Fibroblast of skin of left quadriceps (primary cell): ENCODE measurements at regions not wholly inside any gene's neighbourhood (a gene's known extent, or its start where the extent isn't known, plus 50 kb on each side); places are given as distances from the start of the nearest gene placed in this dataset.

Experiments
- DNase-seq, 2 experiments: peaks; one replicate each; pipeline ENCODE4 v3.0.0-alpha.2; 2013; ENCODE audit warnings: low read depth in 2 of 2

GRCh38 chr5:93886098-93886806 lies 144.9 kb upstream of the POU5F2 start:
- no peak for DNase-seq

DNA sequence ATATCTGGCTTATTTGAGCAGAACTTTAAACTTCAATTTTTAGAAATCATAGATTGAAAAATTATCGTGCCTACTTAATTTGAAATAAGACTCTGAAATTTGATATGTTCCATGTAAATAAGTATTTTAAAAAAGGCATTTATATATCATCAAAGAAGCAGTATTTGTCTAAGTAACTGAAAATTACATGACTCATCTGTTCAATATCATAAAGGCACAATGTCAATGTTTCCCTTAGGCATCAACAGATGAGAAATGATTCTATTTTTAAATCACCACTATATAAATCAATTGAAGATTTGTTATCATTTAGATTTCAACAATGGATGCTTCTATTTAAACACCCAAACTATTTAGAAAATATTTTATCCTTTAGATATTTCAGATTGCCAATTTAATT lies 142.9 kb upstream of the POU5F2 start:
- DNase-seq: no peak

- DNase-seq: no peak
These were observed 142.1 kb upstream of the POU5F2 start for GRCh38 chr5:93883459-93883858.

DNA sequence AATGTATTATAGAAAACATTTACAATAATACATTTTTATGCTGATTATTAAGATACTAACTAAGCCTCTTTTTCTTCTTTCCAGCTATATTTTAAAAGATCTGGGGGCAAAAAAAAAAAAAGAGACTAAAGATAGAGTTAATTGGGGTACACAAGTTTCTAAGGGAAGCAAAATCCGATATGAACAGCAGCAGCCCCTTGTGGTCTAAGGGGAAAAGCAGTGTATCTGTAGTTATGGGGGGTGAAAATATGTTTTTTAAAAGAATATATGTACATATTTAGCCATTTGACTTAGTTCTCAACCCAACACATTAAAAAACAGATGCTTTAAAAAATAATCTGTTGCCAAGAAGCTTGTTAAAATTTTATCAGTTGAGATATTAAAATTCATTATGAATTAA lies 134.3 kb upstream of the POU5F2 start:
- no peak for DNase-seq

- no peak for DNase-seq
These were observed 133.1 kb upstream of the POU5F2 start for GRCh38 chr5:93874491-93874890.

DNA sequence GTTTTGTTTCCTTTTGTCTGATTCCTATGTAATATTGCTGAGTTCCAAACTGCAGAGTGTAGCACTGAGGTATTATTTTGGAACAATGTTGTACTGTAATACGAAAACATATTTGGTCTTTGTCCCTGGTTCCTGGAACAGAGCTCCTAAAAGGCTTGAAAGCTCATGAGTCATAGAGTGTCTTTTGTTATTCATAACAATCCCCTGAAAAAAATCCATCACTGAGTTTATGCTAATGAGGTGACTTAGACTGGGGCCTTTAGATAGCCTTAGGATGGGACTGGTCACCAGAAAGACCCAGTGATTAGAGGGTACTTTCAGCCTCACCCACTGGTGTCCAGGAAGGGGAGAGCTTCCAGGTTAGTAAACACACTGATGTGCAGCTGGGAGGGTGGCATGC lies 132.7 kb upstream of the POU5F2 start:
- DNase-seq: no peak

DNA sequence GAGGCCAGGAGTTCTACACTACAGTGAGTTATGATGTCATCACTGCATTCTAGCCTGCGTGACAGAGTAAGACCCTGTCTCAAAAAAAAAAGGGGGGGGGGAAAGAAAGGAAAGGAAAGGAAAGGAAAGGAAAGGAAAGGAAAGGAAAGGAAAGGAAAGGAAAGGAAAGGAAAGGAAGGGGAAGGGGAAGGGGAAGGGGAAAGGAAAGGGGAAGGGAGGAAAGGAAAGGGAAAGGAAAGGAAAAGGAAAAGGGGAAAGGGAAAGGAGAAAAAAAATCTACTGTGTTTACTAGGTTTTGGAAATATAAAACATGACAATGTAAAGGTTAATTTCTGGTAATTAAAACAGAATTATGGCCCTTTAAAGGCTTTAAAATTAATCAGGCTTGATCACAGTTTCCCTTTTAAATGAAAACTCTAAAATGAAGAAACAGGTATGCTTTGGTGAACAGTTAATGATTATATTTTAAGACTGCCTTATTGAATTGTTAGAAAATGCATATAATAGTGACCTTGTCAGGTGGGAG lies 131.9 kb upstream of the POU5F2 start:
- no peak for DNase-seq

DNA sequence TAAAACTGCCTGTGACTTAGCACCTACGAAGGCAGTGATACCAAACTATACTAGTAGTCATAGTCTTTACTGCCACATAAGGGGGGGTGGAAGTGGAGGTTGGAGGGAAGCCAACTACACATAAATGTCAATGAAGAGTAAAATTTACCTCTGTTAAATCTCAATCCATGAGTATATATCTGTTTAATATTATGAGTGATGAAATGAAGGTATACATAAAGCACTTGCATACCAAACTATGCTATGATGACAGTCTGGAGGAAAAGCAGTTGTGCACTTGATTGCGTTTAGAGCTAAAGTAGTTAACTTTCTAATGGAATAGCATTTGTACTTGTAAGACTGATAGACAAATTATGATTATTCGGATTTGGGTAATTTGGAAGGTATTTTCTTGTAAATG lies 129.2 kb upstream of the POU5F2 start:
- DNase-seq: no peak

DNA sequence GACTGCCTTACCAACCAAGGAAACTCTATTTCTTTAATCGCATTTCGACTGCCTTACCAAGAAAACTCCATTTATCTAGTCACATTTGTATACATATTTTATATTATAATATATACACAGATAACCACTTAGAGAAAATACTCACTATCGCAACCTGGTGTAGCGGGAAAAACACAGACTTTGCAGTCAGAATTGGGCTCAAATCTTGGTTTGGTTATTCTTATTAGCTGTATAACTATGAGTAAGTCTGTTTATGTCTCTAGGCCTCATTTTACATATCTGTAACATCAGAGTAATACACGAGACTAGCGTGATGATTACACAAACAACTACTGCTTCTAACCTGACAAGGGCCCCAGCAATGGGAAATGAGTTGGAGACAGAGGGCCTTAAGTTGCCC lies 127.5 kb upstream of the POU5F2 start:
- no peak for DNase-seq

DNA sequence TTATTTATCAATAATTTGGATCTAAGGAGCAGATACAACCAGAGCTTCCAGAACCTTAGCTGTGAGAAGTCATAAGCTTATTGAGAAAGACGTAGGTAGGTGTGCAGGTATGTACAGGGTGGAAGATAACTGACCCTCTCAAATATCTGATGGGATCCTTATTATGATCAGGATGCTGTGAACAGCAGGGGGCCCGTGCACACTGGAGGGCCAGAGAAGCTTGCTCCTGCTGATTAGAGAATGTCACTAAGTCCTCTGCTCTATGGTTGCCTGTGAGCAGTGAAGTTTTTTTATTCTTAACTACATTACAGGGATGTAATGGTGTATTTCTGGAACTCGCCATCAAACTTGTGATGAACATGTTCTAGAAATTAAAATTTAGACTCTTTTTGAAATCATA lies 108.9 kb upstream of the POU5F2 start:
- DNase-seq: no peak

GRCh38 chr5:93845376-93845775 lies 104.0 kb upstream of the POU5F2 start:
- DNase-seq: no peak

GRCh38 chr5:93831449-93831848 lies 90.0 kb upstream of the POU5F2 start:
- DNase-seq: peak; percentile 72 to 73

DNA sequence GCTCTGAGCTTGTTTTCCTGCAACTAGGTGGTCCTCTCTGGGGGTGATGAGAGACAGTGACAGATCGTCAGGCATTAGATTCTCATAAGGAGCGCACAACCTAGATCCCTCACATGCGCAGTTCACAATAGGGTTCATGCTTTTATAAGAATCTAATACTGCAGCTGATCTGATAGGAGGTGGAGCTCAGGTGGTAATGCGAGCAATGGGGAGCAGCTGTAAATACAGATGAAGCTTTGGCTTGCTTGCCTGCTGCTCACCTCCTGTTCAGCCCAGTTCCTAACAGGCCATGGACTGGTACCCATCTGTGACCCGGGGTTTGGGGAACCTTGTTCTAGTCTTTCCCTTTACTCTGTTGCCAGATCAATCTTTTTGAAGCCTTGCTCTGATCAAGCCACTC lies 89.5 kb upstream of the POU5F2 start:
- no peak for DNase-seq

DNA sequence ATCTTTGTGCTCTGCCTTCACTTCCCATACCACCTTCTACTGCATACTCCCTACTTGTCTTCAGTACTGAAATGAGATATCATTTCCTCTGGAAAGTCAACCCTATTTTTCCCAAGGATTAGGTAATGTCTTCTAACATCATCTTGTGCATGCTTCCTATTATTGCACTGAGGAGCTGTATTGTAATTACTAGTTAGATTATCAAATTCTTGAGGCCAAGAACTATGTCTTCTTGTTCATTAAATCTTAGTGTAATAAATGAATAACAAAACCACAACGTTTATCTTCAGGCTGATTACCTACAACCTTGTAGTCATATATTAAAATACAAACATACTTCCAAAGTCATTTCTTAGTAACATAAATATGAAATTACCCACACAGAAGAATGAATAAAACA lies 87.9 kb upstream of the POU5F2 start:
- peak; percentile 8 to 12 for DNase-seq

GRCh38 chr5:93821891-93822415 lies 80.6 kb upstream of the POU5F2 start:
- DNase-seq: no peak

DNA sequence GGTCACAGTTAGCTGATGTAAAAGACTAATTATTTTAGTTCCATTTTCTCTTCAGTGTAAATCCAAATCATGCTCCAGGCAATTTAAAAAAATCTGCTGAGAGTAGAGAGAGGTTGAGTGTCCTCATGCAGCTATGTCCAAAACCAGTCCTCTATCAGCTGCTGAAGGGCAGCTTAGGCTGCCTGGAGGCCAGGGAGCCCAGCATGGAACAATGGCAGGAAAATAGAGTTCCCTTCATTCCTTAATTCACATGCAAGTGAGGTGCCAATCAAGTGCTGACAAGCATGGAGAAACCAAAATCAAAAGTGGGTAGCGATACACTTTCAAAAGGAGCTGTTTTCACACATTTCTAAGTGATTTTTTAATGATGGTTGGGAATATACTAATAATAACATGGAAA lies 78.3 kb upstream of the POU5F2 start:
- DNase-seq: no peak

- DNase-seq: no peak
These were observed 69.4 kb upstream of the POU5F2 start for GRCh38 chr5:93810780-93811179.

GRCh38 chr5:93809430-93809829 lies 68.0 kb upstream of the POU5F2 start:
- no peak for DNase-seq

GRCh38 chr5:93807846-93808245 lies 66.4 kb upstream of the POU5F2 start:
- DNase-seq: no peak

GRCh38 chr5:93805616-93806379 lies 64.4 kb upstream of the POU5F2 start:
- DNase-seq: no peak

DNA sequence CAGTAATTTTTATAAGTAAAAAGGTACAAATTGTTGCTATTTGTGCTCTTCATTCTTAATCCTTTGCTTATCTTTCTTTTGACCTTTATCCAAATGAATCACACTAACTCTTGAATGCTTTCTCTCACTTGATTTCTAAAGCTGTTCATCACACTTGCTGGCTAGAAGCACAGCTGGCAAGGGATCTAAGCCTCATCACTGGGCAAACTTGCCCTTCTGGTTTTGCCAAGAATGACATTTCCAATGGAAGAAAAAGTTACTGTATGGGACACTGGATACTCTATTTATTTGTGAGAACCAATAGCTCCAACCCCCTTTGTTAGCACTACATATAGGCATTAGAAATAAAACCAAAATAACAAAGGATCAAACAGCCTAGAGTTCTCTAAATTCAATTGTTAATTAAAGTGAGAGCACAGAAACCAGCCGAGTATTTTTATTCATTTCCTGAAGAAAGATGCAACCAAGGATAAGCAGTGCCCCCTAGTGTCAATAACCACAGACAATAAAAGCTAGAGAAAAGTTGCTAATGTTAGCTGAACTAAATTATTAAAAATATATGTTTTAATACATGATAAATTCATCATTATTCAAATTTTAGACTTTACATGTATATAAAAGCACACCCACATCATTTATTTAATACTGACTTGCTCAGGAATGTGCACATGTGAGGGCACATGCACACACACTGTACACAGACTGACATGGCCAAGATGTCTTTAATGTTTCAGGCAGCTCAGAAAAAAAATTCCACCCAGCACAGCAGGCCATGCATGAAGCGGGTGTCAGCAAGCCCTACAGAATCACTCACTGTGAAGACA lies 59.8 kb upstream of the POU5F2 start:
- peak; percentile 20 for DNase-seq

DNA sequence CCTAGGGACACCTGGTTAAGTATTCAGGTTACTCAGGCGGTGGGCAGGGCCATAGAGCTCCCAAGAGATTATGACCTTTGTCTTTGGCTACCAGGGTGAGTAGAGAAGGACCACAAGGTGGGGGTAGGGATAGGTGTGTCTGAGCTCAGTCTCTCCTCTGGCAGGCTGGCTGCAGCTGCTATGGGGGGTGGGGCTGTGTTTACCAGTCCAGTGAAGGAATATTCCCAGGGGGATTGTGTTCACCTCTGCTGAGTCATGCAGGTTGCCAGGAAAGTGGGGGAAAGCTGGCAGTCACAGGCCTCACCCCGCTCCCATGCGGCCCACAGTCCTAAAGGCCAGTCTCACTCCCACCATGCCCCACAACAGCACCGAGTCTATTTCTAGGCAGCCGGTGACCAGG lies 53.6 kb upstream of the POU5F2 start:
- no peak for DNase-seq
